ENCODE measurements at regions not wholly inside any gene's neighbourhood (a gene's known extent, or its start where the extent isn't known, plus 50 kb on each side); places are given as distances from the start of the nearest gene placed in this dataset.

GRCh38 chr7:96921231-96921630 lies 84.1 kb upstream of the DLX6 start:
- TF ChIP-seq CTCF (conservative IDR thresholded peaks at IDR 0.05; ENCODE audit: low read depth, low read length) (no peak), RCOR1 (IDR thresholded peaks at IDR 0.05; ENCODE audit: insufficient replicate concordance, low read length) (no peak), NFE2L2 (IDR thresholded peaks at IDR 0.05; ENCODE audit: low read depth, low read length) (no peak)
